ENCODE measurements at regions not wholly inside any gene's neighbourhood (a gene's known extent, or its start where the extent isn't known, plus 50 kb on each side); places are given as distances from the start of the nearest gene placed in this dataset.
A peak's percentile ranks its signal among the peaks of the same experiment; 100 is the strongest.

DNA sequence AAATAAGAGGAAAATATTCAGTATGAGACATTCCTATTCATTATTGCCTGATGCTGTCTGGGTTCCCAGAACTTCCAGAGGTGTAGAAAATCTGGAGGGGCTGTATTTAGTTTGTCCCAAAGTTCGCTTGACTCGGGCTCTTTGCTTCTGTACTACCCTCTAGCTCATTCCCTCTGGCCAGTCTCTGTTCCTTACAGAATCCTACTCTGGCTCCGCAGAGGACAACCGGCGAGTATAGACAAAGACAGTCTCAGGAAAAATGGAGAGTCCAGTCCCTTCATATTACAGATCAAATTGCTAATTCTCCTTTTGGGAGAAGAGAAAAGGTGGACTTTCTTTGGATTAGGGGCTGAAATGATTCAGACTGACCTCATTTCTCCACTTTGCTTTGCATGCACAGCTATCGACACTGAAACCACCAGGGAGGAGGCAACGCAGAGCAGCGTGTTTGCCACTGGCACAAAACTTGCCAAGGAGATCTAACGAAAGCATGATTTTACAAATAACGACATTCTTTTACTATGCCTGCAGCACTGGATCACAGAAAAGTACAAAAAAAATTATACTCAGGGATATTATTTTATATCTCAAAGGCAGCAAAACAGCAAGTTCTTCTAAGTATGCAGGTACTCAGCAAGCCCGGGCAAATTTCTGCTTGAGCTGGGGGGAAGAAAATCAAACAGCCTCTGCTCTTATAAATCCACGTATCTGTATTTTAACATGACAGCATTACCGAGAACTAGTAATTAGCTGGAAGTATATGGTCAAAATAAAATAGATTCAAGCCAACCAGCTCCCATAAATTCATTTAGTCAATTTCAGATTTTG, 279.7 kb downstream of the NPR3 start:
- FAIRE-seq = no peak
- no peak for TF ChIP-seq POLR2A (IDR thresholded peaks at IDR 0.05; ENCODE audit: low read depth, low read length)
- no peak for DNase-seq (ENCODE audit: insufficient read length, low spot score)

- FAIRE-seq (no peak), DNase-seq (ENCODE audit: insufficient read length, low spot score) (no peak)
- no peak for TF ChIP-seq POLR2A (IDR thresholded peaks at IDR 0.05; ENCODE audit: low read depth, low read length)
Observed at GRCh38 chr5:32991421-32991815, 280.3 kb downstream of the NPR3 start.

- DNase-seq (ENCODE audit: insufficient read length, low spot score) (no peak), FAIRE-seq (no peak)
- no peak for TF ChIP-seq POLR2A (IDR thresholded peaks at IDR 0.05; ENCODE audit: low read depth, low read length)
Observed at GRCh38 chr5:32996336-32996735, 285.2 kb downstream of the NPR3 start.

DNA sequence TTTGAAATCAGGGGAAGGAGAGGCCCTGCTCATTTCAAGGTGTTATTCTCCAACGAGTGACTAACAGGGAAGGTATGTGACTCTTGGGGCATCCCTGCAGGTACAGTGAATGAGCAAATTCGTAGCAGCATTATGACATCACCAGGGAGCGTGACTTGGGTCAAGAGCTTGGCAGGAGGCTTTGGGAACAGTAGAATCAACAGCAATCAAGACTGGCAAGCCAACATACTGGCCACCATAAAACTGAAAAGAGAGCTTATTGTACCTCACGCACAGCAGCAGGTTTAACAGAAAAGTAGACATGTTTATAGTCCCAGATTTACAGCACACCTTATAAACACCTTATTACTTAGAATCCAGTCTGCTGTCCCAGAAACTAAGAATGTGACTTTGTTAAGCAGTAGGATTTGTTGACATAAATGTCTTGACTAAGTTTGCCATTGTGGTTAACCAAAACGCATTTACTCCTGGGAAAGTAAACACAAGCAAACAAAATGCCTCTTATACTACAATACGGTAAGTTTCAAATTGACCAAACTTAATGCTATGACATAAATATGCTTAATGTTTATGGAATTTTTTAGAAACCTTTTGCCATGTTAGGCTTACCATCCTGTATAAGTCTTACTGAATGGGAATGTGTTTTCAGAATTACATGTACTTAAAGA, 297.8 kb downstream of the NPR3 start:
- no peak for DNase-seq (ENCODE audit: insufficient read length, low spot score)
- FAIRE-seq = peak; percentile 78
- TF ChIP-seq POLR2A (IDR thresholded peaks at IDR 0.05; ENCODE audit: low read depth, low read length) = no peak

GRCh38 chr5:33010846-33011245, 299.7 kb downstream of the NPR3 start:
- FAIRE-seq (peak; percentile 48), DNase-seq (ENCODE audit: insufficient read length, low spot score) (no peak)

DNA sequence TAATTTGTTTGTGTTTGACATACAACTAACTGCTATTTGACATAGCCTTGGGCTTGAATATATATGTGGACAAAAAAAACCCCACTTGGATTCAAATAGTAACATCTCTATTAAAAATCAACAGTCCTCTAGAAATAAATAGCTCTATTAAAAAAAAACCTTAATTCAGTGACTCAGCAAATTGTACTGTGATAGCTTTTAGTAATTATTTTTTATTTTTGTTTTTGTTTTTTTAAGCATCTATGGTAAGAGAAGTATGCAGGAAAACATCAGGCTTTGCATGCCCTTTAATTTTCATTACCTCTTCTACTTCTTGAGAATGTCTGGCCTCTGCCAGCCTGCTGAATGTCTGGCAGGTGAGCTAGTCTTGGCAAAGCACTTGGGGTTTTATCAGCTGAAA, 300.7 kb downstream of the NPR3 start:
- FAIRE-seq (no peak), DNase-seq (ENCODE audit: insufficient read length, low spot score) (no peak)

More at GRCh38 chr5:33010846-33011245, 299.7 kb downstream of the NPR3 start:
- no peak for TF ChIP-seq POLR2A (IDR thresholded peaks at IDR 0.05; ENCODE audit: low read depth, low read length)

GRCh38 chr5:33023649-33024048, 312.5 kb downstream of the NPR3 start:
- DNase-seq (ENCODE audit: insufficient read length, low spot score) (no peak), FAIRE-seq (no peak)
- TF ChIP-seq POLR2A (IDR thresholded peaks at IDR 0.05; ENCODE audit: low read depth, low read length) = no peak

More for the DNA sequence above, 300.7 kb downstream of the NPR3 start:
- TF ChIP-seq POLR2A (IDR thresholded peaks at IDR 0.05; ENCODE audit: low read depth, low read length) = no peak

- FAIRE-seq = peak; percentile 77
- DNase-seq (ENCODE audit: insufficient read length, low spot score) = no peak
- TF ChIP-seq POLR2A (IDR thresholded peaks at IDR 0.05; ENCODE audit: low read depth, low read length) = no peak
Observed at GRCh38 chr5:33032271-33033070, 321.4 kb downstream of the NPR3 start.

- TF ChIP-seq POLR2A (IDR thresholded peaks at IDR 0.05; ENCODE audit: low read depth, low read length) = no peak
- DNase-seq (ENCODE audit: insufficient read length, low spot score) (no peak), FAIRE-seq (no peak)
Observed at GRCh38 chr5:33033516-33033915, 322.4 kb downstream of the NPR3 start.

GRCh38 chr5:33034777-33035176, 323.7 kb downstream of the NPR3 start:
- DNase-seq (ENCODE audit: insufficient read length, low spot score) (no peak), FAIRE-seq (no peak)
- TF ChIP-seq POLR2A (IDR thresholded peaks at IDR 0.05; ENCODE audit: low read depth, low read length) = no peak

DNA sequence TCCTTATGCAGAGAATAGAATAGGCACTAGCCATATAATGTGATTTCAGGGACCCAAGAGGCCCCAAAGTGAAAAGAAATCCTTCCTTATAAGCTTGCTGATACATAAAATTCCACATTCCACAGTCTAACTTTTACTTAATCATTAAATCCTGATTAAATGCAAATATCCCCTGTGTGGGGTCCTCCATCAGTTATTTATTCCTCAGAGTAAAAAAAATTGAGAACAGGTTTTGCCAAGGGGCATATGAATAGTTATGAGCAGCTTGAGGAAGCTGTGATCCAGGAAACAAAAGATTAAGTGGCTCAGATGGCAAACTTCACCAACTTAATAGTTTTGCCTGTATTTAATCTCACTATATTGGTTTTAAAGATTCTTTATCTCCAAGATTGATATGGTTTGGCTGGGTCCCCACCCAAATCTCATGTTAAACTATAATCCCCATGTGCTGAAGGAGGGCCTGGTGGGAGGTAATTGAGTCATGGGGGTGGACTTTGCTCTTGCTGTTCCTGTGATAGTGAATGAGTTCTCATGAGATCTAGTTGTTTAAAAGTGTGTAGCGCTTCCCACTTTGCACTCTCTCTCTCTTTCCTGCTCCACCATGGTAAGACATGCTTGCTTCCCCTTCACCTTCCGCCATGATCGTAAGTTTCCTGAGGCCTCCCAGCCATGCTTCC, 324.9 kb downstream of the NPR3 start:
- TF ChIP-seq POLR2A (IDR thresholded peaks at IDR 0.05; ENCODE audit: low read depth, low read length) = no peak
- peak; percentile 62 for FAIRE-seq
- no peak for DNase-seq (ENCODE audit: insufficient read length, low spot score)

DNA sequence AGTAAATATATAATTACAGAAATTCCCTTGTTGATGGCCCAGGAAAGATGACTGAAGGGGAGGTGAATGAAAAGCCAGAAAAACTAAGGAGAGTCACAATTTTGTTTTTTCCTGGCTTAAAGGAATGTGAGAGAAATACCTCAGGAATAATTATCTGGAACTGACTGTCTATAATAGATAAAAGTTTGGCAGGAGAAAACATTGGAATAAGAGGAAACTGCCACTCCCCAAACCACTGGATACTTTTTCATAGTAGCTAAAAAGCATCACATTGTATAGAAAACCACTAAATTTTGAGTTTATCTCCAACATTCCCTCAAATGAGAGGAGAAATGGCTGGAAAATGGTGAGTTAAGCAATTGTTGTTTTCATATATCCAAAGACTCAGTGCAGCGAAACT, 326.0 kb downstream of the NPR3 start:
- DNase-seq (ENCODE audit: insufficient read length, low spot score) (no peak), FAIRE-seq (no peak)
- TF ChIP-seq POLR2A (IDR thresholded peaks at IDR 0.05; ENCODE audit: low read depth, low read length) = no peak

GRCh38 chr5:33041586-33041985, 330.5 kb downstream of the NPR3 start:
- DNase-seq (ENCODE audit: insufficient read length, low spot score) (no peak), FAIRE-seq (no peak)
- TF ChIP-seq POLR2A (IDR thresholded peaks at IDR 0.05; ENCODE audit: low read depth, low read length) = no peak
